ENCODE measurements at regions not wholly inside any gene's neighbourhood (a gene's known extent, or its start where the extent isn't known, plus 50 kb on each side); places are given as distances from the start of the nearest gene placed in this dataset.

- 38% methylated on average over 5 of the region's 5 CpGs for WGBS
- H3K4me3 ChIP-seq, result no peak overlapping the region
- intact Hi-C loops (cut with DNase I), result no loop called here
Measured at GRCh38 chr12:31780096-31780495, 51.3 kb upstream of the AMN1 start.

GRCh38 chr12:31778687-31779086 is 49.9 kb upstream of the AMN1 start:
- Histone ChIP-seq H3K36me3 (no peaks in the 10 kb centered on the region), H3K9me3 (no peaks in the 10 kb centered on the region), H3K4me3 (no peak overlapping the region), H3K4me1 (replicated peaks) (no peaks in the 10 kb centered on the region), H3K27ac (no peak overlapping the region), H3K27me3 (replicated peaks; ENCODE audit: insufficient read depth) (no peaks in the 10 kb centered on the region)
- 85% methylated on average over 5 of the region's 5 CpGs for WGBS
- intact Hi-C loops (cut with DNase I), result no loop called here
- no peak for DNase-seq (ENCODE audit: low spot score)
- TF ChIP-seq CTCF (IDR thresholded peaks at IDR 0.05), result no peak

More at GRCh38 chr12:31780096-31780495, 51.3 kb upstream of the AMN1 start:
- Histone ChIP-seq H3K36me3 (no peaks in the 10 kb centered on the region), H3K27ac (no peak overlapping the region), H3K27me3 (replicated peaks; ENCODE audit: insufficient read depth) (no peaks in the 10 kb centered on the region), H3K4me1 (replicated peaks) (no peaks in the 10 kb centered on the region), H3K9me3 (no peaks in the 10 kb centered on the region)
- DNase-seq (ENCODE audit: low spot score), result peak; percentile 7
- TF ChIP-seq POLR2A (IDR thresholded peaks at IDR 0.05) (no peak), POLR2AphosphoS5 (IDR thresholded peaks at IDR 0.05) (peak; percentile 54)

Small RNAs in the stretch of these regions (small RNA-seq; reads per million reads assigned to genes)
- gene RF00402, result 0 reads per million in 2 donors
- 0 reads per million in 2 donors for gene RNU6-1069P

Data from prostate gland (tissue), 2 donors.